ENCODE measurements at regions not wholly inside any gene's neighbourhood (a gene's known extent, or its start where the extent isn't known, plus 50 kb on each side); places are given as distances from the start of the nearest gene placed in this dataset.

GRCh38 chr19:13581576-13581975, 75.3 kb upstream of the CACNA1A start (continued):
- TF ChIP-seq ZNF781 (CRISPR knock-in tag; IDR thresholded peaks at IDR 0.05; ENCODE audit: borderline replicate concordance, not compliant biosample characterization): no peak
- no peak for TF ChIP-seq PITX1 (CRISPR knock-in tag; IDR thresholded peaks at IDR 0.05)
- TF ChIP-seq ZNF10 (CRISPR knock-in tag; IDR thresholded peaks at IDR 0.05; ENCODE audit: borderline replicate concordance, low read depth): no peak

- Histone ChIP-seq H3K27me3 (ENCODE audit: control insufficient read depth in 1 of 2, insufficient read depth in 2 of 2, low read length in 2 of 2) (no peaks in the 10 kb centered on the region; a peak in 1 of 5 replicates), H3K36me3 (replicated peaks in 1 of 2; ENCODE audit: control insufficient read depth in 1 of 2, insufficient read depth in 2 of 2, low read length in 2 of 2) (no peaks in the 10 kb centered on the region), H2AFZ (ENCODE audit: low read length) (no peak overlapping the region), H3K4me3 (replicated peaks in 1 of 3; ENCODE audit: insufficient read depth in 1 of 3, low read depth in 2 of 3, low read length in 3 of 3) (no peak overlapping the region), H3K79me2 (ENCODE audit: insufficient read depth, low read length) (no peaks in the 10 kb centered on the region), H3K4me1 (ENCODE audit: insufficient read depth, low read length) (no peaks in the 10 kb centered on the region), H3K27ac (ENCODE audit: extremely low read length, insufficient read depth, low read length) (no peak overlapping the region), H3K4me2 (ENCODE audit: low read depth, low read length) (no peak overlapping the region), H3K9ac (ENCODE audit: insufficient read depth, low read depth, low read length) (no peak overlapping the region), H3K9me3 (ENCODE audit: low read length) (peaks cover 8% of the 10 kb centered on the region), H4K20me1 (ENCODE audit: insufficient read depth, low read length) (no peaks in the 10 kb centered on the region)
- FAIRE-seq: no peak
- POLR2A ChIA-PET: no interaction called here
- intact Hi-C loops (cut with micrococcal nuclease; ENCODE audit: unreplicated experiment): no loop called here
- no peak for ATAC-seq
- in situ Hi-C loops (cut with HindIII; ENCODE audit: extremely low pct_ligation_motif_present, low pct_unique_long_range_greater_than_20kb): no loop called here
- CTCF ChIA-PET (ENCODE audit: low intra/inter-chr PET ratio, low total read pairs): no interaction called here
- no peak for DNase-seq (ENCODE audit: low spot score)
- 21% methylated on average over 7 of the region's 7 CpGs for WGBS (ENCODE audit: low lambda C conversion rate)
- no peak for TF ChIP-seq PITX1 (CRISPR knock-in tag; IDR thresholded peaks at IDR 0.05)
- TF ChIP-seq FUBP1 (CRISPR knock-in tag; IDR thresholded peaks at IDR 0.05; ENCODE audit: borderline replicate concordance): no peak
- no peak for TF ChIP-seq MEF2D (CRISPR knock-in tag; IDR thresholded peaks at IDR 0.05)
- TF ChIP-seq ZNF772 (CRISPR knock-in tag; IDR thresholded peaks at IDR 0.05): no peak
- no peak for TF ChIP-seq ZC3H13 (CRISPR knock-in tag; IDR thresholded peaks at IDR 0.05)
- no peak for TF ChIP-seq KDM1A (CRISPR knock-in tag; IDR thresholded peaks at IDR 0.05)
- no TSS peak for BruUV-seq (replicated peaks)
Observed at GRCh38 chr19:13579388-13580060, 73.2 kb upstream of the CACNA1A start.

All from HepG2 (cell line).